ENCODE measurements at regions not wholly inside any gene's neighbourhood (a gene's known extent, or its start where the extent isn't known, plus 50 kb on each side); places are given as distances from the start of the nearest gene placed in this dataset.
A peak's percentile ranks its signal among the peaks of the same experiment; 100 is the strongest.
"Not testable (repeated sequence)": the region's sequence is repeated elsewhere in the genome, so short reads cannot be mapped to it uniquely, and the experiment has no call there.

GRCh38 chr9:115469841-115470240 is 351.9 kb upstream of the TNC start (continued):
- TF ChIP-seq ZNF532 (CRISPR knock-in tag; IDR thresholded peaks at IDR 0.05; ENCODE audit: borderline replicate concordance) (no peak), GRHL2 (CRISPR knock-in tag; IDR thresholded peaks at IDR 0.05; ENCODE audit: insufficient replicate concordance, severe bottlenecking) (no peak), USF2 (CRISPR knock-in tag; IDR thresholded peaks at IDR 0.05) (no peak), MAX (CRISPR knock-in tag; IDR thresholded peaks at IDR 0.05) (no peak), ZSCAN18 (CRISPR knock-in tag; IDR thresholded peaks at IDR 0.05) (no peak)

- peaks cover 66% of the 10 kb centered on the region for H3K36me3 Mint-ChIP-seq
- DNase-seq (ENCODE audit: low spot score); CTCF ChIA-PET; POLR2A ChIA-PET; H3K27me3 Mint-ChIP-seq (ENCODE audit: low read depth): not testable (repeated sequence)
- peak; percentile 50 for ATAC-seq
- peak overlapping the region; percentile 97 for H3K4me3 Mint-ChIP-seq
- peaks cover 65% of the 10 kb centered on the region for H3K4me1 Mint-ChIP-seq
- peak overlapping the region; percentile 98 for H3K27ac Mint-ChIP-seq
- peaks cover 12% of the 10 kb centered on the region for H3K9me3 Mint-ChIP-seq
These were observed 355.1 kb upstream of the TNC start for GRCh38 chr9:115473032-115473431.

GRCh38 chr9:115481769-115482168 is 363.8 kb upstream of the TNC start:
- Mint-ChIP-seq H3K4me3 (no peak overlapping the region), H3K36me3 (peaks cover 77% of the 10 kb centered on the region), H3K27ac (peak overlapping the region; percentile 85), H3K9me3 (no peaks in the 10 kb centered on the region), H3K27me3 (ENCODE audit: low read depth) (no peaks in the 10 kb centered on the region), H3K4me1 (peaks cover 87% of the 10 kb centered on the region)
- no peak for ATAC-seq
- ChIA-PET POLR2A (no interaction called here), CTCF (no interaction called here)
- TF ChIP-seq ZNF425 (CRISPR knock-in tag; conservative IDR thresholded peaks at IDR 0.05) (peak; percentile 63), MLX (CRISPR knock-in tag; IDR thresholded peaks at IDR 0.05) (no peak), ZNF671 (CRISPR knock-in tag; IDR thresholded peaks at IDR 0.05) (peak; percentile 66; the same call in 1 of the 2 replicates), USF1 (CRISPR knock-in tag; IDR thresholded peaks at IDR 0.05) (no peak), NFATC4 (CRISPR knock-in tag; IDR thresholded peaks at IDR 0.05) (0 out of 2 replicates have a peak, but pooled peaks have one; percentile 48), CBFB (CRISPR knock-in tag; IDR thresholded peaks at IDR 0.05; ENCODE audit: low read depth) (no peak), CREM (CRISPR knock-in tag; IDR thresholded peaks at IDR 0.05) (no peak)
- no peak for DNase-seq (ENCODE audit: low spot score)
